HG02943 (cell line): ENCODE measurements at regions not wholly inside any gene's neighbourhood (a gene's known extent, or its start where the extent isn't known, plus 50 kb on each side); places are given as distances from the start of the nearest gene placed in this dataset.
"Not testable (repeated sequence)": the region's sequence is repeated elsewhere in the genome, so short reads cannot be mapped to it uniquely, and the experiment has no call there.

Experiments used
- ATAC-seq: cut with Tn5 transposase; IDR thresholded peaks from one replicate; pipeline ENCODE4 v1.9.1; 2021; ENCODE audit warnings: mild to moderate bottlenecking, low read depth, moderate library complexity; ENCODE audit not compliant: unreplicated experiment

DNA sequence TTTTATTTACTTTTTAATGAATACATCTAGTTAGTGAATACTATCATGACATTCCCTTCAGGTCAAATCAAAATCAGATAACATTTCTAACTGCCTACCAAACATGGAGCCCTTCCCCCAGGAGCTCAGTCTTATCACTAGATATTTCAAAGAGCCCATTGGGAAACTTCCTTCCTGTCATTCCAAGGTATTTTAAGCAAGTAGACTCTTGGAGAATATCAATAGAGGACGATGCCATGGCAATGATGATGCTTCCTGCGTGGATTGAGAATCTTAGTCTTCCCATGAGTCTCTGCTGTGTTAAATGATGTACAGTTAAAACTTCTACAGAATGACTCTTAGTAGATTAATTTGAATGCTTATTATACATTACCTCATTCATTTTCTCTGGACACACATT lies 384.9 kb downstream of the CENPW start:
- ATAC-seq = no peak

- not testable (repeated sequence) for ATAC-seq
Observed at GRCh38 chr6:126726454-126726853, 386.5 kb downstream of the CENPW start.

- no peak for ATAC-seq
Observed at GRCh38 chr6:126738146-126738545, 380.3 kb upstream of the RSPO3 start.

DNA sequence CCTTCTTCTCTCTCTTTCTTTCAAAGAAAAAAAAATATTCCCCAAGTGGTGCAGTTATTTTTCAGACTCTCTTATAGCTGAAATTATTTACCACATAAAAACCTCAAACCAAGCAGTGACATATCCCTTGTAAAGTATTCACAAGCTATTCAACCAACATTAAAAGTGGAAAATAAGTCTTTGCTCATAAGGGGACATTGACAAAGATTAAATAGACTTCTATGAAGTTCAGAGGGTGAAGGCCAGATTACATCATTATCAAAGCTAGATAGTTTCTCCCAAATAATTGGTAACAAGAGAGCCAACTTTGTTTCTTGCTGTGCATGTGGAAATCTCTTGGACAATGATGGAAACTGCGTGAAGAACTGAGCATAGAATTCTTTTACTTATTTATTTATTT lies 379.8 kb upstream of the RSPO3 start:
- no peak for ATAC-seq

GRCh38 chr6:126743076-126743475 lies 375.4 kb upstream of the RSPO3 start:
- ATAC-seq = no peak

DNA sequence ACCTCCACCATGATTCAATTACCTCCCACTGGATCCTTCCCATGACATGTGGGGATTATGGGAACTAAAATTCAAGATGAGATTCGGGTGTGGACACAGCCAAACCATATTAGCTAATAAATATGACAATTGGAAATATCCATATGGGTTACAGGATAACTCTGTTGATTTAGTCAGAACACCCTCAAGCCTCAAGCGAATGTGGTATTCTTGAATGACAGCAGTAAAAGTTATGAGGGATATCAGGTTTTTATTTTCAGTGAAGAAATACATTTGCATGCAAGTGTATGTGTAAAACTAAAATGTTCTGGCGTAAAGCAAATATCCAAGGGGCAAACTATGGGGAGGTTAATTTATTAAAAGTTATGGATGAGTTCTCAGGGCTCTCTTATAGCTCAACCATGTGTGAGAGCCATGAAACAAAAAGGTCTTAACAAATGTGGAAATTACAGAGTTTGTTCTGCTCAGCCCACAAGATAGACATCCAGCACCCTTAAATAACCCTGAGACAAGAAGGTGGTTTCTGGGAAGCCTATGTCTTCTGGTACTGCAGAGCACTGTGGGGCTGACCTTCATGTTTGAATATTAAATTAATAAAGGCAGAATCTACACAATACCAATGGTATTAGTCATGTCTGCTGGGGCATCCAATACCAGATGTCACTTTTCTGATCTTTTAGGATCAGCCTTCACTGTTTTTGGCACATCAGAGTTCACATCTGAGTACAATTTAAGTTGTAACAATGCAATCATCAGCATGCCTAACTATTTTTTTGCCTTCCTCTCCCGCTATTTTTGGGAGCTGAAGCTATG lies 370.5 kb upstream of the RSPO3 start:
- ATAC-seq = no peak

- ATAC-seq = no peak
Observed at GRCh38 chr6:126753606-126754005, 364.9 kb upstream of the RSPO3 start.

- no peak for ATAC-seq
Observed at GRCh38 chr6:126761854-126762253, 356.6 kb upstream of the RSPO3 start.

DNA sequence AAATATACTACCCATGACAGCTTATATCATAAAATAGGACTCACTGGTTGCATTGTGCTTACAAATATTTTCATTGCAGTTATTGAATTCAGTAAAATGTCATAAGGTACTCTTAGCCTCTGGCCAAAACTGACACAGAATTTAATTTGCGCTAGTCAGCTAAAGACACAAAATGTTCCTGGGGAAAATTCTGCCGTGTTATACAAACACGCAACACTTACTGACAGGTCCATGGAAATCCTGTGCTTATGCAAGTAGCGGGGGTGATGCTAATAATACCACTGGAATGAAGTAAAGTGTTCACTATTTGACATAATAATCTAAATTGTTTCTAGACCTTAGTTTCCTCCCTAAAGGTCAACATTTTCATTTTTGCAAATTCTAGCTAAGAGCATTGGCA lies 354.4 kb upstream of the RSPO3 start:
- ATAC-seq = no peak

- no peak for ATAC-seq
Observed at GRCh38 chr6:126764671-126765070, 353.8 kb upstream of the RSPO3 start.

DNA sequence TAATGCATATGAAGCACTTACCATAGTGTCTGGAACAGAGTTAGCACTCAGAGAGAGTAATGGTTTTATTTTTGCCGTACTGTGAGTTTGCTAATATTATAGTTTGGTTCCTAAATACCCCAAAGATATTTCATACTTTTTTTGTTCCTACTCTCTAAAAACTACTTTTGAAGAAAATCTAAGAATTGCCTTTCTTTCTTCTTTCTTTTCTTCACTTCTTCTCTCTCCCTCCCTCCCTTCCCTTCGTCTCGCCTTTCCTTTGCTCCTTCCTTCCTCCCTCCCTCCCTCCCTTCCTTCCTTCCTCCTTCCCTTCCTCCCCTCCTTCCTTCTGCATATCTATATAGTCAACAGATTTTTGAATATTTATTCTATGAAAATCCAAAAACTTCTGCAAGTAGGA lies 351.7 kb upstream of the RSPO3 start:
- ATAC-seq = no peak

GRCh38 chr6:126767711-126768110 lies 350.8 kb upstream of the RSPO3 start:
- ATAC-seq = no peak

DNA sequence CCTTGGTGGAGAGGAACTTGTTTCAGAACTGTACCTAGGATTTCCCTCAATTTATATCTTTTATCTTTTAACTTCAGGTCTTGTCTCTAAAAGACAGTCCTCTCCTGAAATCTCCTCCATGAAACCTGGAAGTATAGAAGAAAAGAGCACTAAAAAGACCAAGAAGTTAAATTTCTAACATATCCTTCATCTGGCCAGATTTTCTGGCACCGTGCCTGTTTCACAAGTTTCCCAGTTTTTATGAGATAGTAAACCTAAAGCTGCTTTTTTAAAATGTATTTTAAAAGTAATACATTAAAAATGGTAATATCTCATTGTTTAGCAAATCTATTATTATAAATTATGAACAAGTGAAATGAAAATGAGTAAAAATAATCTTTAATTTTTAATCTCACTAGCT lies 348.3 kb upstream of the RSPO3 start:
- ATAC-seq = no peak

DNA sequence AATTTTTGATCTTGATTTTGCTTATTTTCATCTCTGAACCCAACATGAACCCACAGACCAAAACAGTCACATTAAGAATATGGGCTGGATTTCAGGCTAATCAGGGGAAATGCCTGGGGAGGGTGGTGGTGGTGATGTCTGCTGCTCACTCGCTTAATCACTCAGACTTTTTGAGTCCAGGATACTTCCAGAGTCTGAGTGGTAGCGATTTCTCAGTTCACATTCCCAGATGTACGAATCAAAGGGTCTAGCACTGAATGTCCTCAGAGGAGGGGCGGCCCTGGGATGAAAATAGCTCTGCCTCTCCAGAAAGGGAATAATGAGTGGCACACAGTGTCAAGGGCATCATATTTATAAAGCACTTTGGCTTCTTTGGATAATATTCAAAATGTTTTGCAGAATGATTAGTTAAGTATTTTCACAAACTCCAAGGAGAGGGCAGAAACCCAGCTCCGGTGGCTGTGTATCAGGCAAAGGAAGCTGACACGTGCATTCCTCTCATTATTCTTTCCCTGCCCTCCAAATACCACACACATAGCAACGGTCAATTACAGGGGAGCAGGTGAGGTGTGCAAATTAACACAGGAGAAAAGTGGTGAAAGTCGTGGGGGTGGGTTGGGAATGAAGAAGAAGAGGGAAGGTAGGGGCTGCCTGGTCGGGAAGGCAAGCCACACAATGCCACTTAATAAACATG lies 345.2 kb upstream of the RSPO3 start:
- no peak for ATAC-seq

GRCh38 chr6:126779331-126779730 lies 339.1 kb upstream of the RSPO3 start:
- ATAC-seq = no peak

DNA sequence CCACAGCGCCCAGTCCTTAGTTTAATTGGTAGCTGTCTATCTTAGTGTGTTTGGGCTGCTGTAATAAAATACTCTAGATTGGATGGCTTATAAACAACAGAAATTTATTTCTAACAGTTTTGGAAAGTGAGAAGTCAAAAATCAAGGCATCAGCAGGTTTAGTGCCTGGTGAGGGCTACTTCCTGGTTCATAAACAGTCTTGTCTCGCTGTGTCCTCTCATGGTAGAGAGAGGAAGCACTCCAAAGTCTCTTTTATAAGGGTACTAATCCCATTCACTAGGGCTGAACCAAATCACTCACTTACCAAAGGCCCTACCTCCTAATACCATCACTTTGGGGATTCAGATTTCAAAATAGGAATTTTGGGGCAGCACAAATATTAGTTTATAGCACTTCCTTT lies 336.9 kb upstream of the RSPO3 start:
- no peak for ATAC-seq

DNA sequence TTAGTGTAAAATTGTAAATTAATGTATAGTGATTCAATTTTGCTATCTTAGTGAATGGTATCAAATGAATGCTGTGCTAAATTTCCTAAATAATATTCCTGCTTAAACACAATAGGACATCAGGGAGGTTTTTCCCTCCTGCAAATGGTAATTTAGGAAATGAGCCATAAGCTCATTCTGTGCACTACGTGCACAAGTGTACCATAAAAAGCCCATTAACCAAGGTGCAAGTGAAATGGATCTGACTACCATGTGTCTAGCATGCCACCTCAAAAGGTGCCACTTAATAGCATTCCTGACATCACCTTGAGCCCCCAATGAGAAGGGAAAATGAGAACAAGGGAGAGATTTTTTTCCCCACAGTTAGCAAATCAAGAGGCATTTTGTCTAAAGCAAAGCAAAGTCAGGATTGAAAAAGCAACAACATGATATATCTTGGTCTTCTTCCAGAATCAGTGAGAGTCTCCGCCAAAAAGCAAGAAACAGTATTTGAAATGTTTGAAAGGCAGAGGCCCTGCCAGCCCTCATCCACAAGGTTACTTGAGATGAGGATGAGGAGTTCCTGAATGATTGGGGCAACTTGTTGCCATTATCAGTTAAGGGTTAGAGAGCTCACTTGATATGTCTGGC lies 334.2 kb upstream of the RSPO3 start:
- no peak for ATAC-seq

DNA sequence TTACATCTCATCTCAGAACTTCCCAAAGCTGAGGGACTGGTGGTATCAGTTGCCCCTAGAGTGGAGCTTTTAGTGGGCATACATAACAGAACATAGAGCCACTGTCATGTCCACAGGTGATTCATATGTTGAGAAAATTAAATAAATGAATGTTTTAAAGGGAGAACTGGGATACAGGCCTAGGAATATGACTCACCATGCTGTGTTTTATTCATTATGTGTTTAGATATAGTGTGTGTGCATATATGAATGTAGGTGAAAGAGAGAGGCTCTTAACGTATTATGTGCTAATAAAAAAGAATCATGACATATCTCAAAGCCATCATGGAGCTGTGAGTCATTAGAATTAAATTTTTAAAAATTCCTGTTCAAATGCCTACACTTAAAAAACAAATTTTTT lies 332.2 kb upstream of the RSPO3 start:
- no peak for ATAC-seq

DNA sequence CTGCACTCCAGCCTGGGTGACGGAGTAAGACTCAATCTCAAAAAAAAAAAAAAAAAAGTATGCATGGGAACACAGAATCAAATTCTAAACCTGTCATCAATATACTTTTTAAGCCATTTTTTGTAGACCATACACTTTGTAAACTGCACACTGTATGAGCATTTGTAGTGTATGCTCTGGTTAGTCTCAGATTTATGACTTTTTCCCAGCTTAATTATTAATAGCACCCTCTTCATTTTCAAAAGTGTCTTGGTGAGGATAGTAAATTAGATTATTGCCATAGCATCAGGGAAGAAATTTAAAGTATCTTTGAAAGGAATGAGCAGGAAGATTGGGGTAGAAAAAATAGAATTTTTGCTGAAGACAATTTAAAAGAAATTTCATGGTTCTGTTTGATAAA lies 330.8 kb upstream of the RSPO3 start:
- no peak for ATAC-seq

DNA sequence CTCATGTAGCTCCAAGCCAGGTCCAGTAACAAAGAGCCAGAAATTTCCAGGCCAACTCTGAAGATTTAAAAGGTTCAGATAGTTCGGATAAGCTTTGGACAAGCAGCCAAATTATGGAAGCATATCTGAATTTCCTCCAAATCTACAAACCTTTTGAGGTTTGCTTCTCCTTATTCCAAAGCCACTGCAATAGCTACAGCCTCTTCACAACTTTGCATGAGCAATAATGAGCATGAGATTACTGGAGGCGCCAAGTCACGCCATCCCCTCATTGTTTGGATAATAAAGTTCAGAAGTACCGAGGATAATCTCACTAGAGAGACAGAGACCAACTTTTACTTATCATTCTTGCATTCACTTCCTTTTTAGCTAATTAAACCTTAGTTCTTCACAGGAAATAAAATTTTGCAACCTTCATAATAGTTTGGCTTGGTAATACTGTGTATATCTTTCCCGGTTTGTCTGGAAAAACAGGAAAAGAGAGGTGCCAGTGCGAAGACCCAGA lies 329.6 kb upstream of the RSPO3 start:
- no peak for ATAC-seq

GRCh38 chr6:126792340-126793085 lies 326.0 kb upstream of the RSPO3 start:
- ATAC-seq = no peak
